ENCODE measurements at regions not wholly inside any gene's neighbourhood (a gene's known extent, or its start where the extent isn't known, plus 50 kb on each side); places are given as distances from the start of the nearest gene placed in this dataset.

DNA sequence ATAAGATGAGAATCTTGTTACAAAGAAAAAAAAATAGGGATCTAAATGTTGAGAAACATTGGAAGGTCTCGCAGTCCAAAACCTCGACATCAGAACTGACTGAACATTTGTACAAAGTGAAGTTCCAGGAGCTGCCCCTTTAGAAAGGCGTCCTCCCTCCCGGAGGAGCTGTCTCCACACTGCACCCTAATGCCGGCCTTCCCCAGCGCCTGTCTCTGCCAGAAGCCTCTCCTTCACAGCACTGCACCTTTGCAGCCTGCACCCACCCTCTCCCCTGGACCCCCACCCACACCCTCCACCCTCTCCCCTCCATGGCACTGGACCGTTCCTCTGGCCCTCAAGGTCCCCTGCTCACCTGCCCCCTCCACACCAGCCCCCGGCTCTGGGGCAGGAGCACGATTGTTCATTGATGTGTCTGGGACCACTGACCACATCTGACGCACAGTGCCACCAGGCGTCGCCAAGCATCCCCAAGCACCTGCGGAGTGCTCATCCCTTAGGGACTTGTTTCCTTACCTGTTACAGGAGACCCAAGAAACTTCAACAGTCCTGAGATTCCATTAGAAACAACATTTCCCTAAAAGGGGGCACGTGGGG lies 90.3 kb upstream of the SNTG2 start:
- DNase-seq (ENCODE audit: low spot score) = no peak

DNA sequence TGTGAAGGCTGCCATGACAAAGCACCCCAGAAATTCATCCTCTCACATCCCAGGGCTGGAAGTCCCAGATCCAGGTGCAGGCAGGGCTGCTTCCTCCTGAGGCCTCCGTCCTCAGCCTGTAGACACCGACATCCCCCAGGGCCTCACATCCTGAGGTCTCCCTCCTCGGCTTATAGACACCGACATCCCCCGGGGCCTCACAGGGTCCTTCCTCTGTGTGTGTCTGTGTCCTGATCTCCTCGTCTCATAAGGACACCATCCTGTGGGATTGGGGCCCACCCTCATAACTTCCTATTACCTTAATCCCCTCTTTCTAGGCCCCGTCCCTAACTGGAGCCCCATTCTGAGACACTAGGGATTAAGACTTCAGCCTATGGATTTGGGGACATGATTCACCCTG lies 92.0 kb upstream of the SNTG2 start:
- no peak for DNase-seq (ENCODE audit: low spot score)

GRCh38 chr2:857937-858336 lies 92.7 kb upstream of the SNTG2 start:
- no peak for DNase-seq (ENCODE audit: low spot score)

GRCh38 chr2:857081-857480 lies 93.6 kb upstream of the SNTG2 start:
- no peak for DNase-seq (ENCODE audit: low spot score)

DNA sequence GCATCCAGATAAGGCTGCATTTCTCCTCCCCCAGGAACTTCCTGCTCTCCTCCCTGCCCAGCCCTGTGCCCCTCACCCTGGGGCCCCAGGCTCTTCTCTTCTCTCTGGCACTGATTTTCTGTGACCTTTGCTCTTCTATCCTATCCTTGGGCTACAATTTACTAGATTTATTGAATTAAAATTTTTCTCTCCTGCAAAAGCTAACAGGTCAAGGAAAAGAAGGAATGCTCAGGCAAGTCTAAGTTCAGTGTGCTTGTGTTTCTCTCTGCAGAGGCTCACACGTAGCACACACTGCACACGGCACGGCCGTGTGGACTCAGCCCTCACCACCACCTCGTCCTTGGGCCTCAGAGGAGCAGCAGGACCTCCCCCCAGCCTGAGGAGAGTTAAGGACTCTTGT lies 94.2 kb upstream of the SNTG2 start:
- no peak for DNase-seq (ENCODE audit: low spot score)

GRCh38 chr2:856041-856440 lies 94.6 kb upstream of the SNTG2 start:
- DNase-seq (ENCODE audit: low spot score) = no peak

- no peak for DNase-seq (ENCODE audit: low spot score)
These were observed 95.5 kb upstream of the SNTG2 start for GRCh38 chr2:855177-855576.

- DNase-seq (ENCODE audit: low spot score) = no peak
These were observed 96.2 kb upstream of the SNTG2 start for GRCh38 chr2:854460-854859.

DNA sequence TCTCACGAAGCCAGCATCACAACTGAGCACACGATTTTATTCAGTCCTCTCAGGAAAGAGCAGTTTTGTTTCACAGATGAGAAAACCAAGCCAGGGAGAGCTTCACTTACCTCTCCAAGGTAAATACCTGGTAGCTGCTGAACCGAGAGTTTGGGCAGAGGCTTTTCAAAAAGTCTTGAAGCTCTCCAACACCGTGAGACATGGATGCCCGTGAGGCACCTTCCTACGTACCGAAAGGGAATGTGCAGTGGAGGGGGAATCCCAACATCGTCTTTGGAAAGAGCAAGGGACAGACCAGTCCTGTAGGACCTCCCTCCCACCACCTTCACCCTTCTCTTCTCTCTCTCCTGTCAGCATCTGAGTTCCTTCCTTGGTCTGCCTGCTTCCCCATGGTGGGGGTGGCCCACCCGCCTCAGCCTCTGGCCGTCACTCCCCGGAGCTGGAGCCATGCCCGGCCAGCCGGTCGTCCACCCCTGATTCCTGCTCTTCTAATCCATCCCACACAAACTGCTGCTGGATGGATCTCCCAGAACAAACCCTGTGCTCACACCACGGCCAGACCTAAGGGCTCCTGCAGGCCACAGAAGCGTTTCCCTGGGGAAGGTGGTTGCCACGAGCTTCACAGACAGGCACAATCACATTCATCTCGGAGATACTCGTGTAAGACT lies 97.3 kb upstream of the SNTG2 start:
- DNase-seq (ENCODE audit: low spot score) = no peak

GRCh38 chr2:852168-852567 lies 98.5 kb upstream of the SNTG2 start:
- no peak for DNase-seq (ENCODE audit: low spot score)

- DNase-seq (ENCODE audit: low spot score) = no peak
These were observed 99.0 kb upstream of the SNTG2 start for GRCh38 chr2:851680-852079.

DNA sequence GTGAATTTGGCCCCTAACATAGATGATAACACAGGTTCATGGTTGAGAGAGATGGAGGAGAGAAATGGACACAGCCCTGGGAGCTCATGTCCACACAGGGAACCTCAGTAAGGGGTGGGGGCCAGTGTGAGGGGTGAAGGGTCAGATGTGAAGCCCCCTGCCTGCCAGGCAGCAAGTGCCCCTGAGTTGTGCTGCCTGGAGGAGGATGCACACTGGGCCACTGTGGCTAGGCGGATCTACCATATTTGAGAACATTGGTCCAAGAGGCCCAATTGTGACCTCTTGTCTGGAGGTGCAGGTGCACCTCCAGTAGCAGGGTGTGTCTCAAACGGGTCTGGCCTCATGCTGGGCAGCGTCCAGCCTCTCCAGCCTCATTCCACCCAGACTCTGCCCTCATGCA lies 99.6 kb upstream of the SNTG2 start:
- DNase-seq (ENCODE audit: low spot score) = no peak

DNA sequence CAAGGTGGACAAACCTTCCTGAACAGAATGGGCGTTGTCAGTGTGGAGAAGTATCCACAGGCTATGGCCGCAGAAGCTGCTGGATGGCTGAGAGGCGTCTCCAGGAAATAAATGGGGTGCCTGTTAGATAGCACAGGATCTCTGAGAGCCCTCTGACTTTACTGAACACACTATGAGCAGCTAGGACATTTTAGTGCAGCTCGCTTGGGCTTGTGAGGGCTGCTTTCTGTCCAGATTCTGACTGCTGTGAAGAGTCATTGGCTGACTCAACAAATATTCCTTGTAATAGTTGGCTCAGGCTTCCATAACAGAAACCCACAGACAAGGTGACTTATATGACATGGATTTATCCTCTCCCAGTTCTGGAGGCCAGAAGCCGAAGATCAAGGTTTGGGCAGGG lies 100.2 kb upstream of the SNTG2 start:
- no peak for DNase-seq (ENCODE audit: low spot score)

DNA sequence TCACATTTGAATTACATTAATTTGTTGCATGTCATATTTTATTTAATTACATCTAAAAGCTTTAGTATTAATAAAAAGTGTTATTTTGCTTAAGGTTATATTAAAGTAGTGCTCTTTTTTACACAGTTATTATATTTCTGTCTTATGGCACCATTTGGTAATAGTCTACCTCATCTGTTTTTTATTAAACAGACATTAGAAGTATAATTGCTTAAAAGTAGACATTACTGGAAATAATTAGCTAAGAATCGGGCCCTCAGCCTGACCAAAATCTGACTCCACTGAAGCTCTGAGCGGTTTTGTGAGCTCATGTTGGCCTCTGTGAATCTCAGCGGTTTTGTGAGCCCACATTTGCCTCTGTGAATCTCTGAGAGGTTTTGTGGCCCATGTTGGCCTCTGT lies 102.5 kb upstream of the SNTG2 start:
- no peak for DNase-seq (ENCODE audit: low spot score)

- no peak for DNase-seq (ENCODE audit: low spot score)
These were observed 103.0 kb upstream of the SNTG2 start for GRCh38 chr2:847669-848068.

- DNase-seq (ENCODE audit: low spot score) = no peak
These were observed 105.9 kb upstream of the SNTG2 start for GRCh38 chr2:844715-845114.

DNA sequence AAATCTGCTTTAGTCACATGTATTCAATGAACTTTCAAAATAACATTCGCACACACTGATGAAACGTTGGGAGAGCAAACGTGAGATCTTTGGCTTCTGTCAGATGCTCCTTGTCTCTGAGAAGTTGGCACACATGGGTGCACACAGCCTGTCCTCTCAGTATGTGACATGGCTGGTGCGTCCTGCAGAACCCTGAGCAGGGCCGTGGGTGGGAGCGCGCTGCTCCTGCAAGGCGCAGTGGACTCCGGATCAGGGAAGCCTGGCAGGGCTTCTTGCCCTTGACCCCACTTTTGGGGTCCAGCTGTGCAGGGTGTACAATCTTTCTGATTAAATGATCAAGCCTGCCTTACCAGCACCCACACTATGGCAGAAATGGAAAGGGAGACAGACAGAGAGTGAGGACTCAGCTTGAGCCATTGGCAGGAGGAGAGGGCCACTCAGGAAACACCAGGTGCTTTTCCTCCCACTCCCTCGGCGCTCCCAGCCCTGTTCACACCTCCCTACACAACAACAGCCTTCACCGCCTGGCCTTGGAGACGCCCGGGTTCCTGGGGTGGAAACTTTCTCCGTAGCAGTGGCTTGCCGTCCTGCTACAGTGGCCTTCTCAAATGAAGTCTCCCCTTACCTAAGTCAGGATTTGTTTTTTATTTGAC lies 108.4 kb upstream of the SNTG2 start:
- DNase-seq (ENCODE audit: low spot score) = no peak

DNA sequence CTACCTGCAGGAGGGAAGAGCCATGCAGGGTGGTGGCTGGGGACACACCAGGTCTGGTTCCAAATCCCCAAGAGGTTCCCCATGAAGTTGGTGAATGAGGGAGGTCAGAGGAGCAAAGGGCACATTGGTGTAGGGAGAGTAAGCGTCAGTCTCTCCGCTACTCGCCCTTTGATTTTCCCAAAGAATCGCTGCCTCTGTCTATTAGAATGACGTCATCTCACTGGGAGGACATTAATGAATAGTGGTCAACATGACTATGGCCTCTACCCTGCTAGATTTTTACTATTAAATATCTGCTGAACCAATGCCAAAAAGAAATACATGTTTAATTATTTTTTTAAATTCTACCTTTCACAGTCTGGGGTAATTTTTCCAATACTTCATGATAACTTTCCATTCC lies 109.6 kb upstream of the SNTG2 start:
- DNase-seq (ENCODE audit: low spot score) = no peak

DNA sequence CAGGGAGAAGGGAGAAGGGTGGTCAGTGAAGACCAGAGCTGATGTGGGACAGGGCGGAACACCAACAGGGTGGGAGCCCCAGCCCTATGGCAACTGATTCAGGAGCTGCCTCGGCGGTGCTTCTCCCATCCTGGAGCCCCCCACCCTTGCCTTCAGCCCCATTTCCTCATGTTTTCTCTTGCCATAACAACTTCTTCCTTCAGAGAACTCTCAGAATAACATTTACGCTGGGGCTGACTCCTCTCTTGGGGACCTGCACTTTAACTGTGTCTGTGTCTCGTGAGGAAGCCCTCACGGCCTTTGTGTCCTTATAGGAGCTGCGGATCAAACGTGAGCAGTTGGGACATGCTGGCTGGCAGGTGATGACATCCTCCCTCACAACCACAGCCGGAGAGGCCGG lies 116.4 kb upstream of the SNTG2 start:
- no peak for DNase-seq (ENCODE audit: low spot score)

- DNase-seq (ENCODE audit: low spot score) = no peak
These were observed 117.5 kb upstream of the SNTG2 start for GRCh38 chr2:833180-833579.

- no peak for DNase-seq (ENCODE audit: low spot score)
These were observed 118.0 kb upstream of the SNTG2 start for GRCh38 chr2:832635-833034.

DNA sequence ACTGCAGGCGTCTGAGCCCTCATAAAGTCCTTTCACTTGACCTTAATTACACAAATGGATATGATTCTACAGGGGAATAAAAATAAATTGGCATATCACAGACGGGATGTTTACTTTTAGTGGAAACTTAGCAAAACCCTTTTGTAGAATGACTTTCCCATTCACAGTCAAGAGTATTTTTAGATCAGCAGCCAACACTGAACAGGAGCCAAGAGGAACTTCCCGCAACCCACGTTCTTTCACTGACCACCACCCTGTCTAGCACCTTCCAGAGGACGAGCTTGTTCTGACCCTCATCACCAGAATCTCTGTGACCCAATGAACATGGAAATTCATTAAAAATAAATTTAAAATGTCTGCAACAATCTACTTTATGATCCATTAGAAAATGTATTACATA lies 119.0 kb upstream of the SNTG2 start:
- DNase-seq (ENCODE audit: low spot score) = no peak

DNA sequence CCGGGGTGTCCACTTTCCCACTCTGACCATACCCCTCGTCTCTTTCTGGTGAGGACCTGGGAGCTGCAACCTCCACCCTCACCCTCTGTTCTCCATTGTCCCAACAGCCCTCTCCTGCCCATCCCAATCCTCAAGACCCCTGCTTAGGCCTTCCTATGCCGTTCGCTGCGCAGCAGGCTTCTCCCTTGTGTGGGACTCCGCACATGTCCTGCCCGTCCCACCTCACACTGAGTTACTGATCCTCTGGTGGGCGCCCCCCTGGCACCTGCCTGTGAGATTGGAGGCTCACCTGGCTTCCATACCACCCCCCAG lies 119.5 kb upstream of the SNTG2 start:
- no peak for DNase-seq (ENCODE audit: low spot score)
